Endodermal cell (in vitro differentiated cells): ENCODE measurements at regions not wholly inside any gene's neighbourhood (a gene's known extent, or its start where the extent isn't known, plus 50 kb on each side); places are given as distances from the start of the nearest gene placed in this dataset.

ENCODE experiments used
- DNase-seq: peaks from one replicate; pipeline ENCODE4 v3.0.0-alpha.2; 2017
- H3K27ac ChIP-seq: 2 replicates; pipeline ENCODE4 v1.5.1; 2013; ENCODE audit warnings: mild to moderate bottlenecking, low read depth, low read length, moderate library complexity
- H3K27me3 ChIP-seq: 2 replicates; pipeline ENCODE4 v1.6.1; 2013; ENCODE audit warnings: mild to moderate bottlenecking, low read length, moderate library complexity; ENCODE audit not compliant: insufficient read depth, control insufficient read depth, poor library complexity, severe bottlenecking
- H3K36me3 ChIP-seq: 2 replicates; pipeline ENCODE4 v1.7.0; 2013; ENCODE audit warnings: mild to moderate bottlenecking, low read length, moderate library complexity; ENCODE audit not compliant: control insufficient read depth, insufficient read depth
- H3K4me1 ChIP-seq: one replicate; pipeline ENCODE4 v1.7.0; 2013; ENCODE audit warnings: low read length; ENCODE audit not compliant: control insufficient read depth, insufficient read depth
- H3K4me3 ChIP-seq: 2 replicates; pipeline ENCODE4 v1.5.1; 2013; ENCODE audit warnings: mild to moderate bottlenecking, low read length, moderate library complexity
- H3K9ac ChIP-seq: 2 replicates; pipeline ENCODE4 v1.6.1; 2013; ENCODE audit warnings: mild to moderate bottlenecking, low read length, moderate library complexity; ENCODE audit not compliant: poor library complexity, severe bottlenecking; ENCODE audit errors: extremely low read depth
- H3K9me3 ChIP-seq: 2 replicates; pipeline ENCODE4 v1.6.1; 2013; ENCODE audit warnings: mild to moderate bottlenecking, low read length, moderate library complexity; ENCODE audit not compliant: control insufficient read depth
- H3K27ac Mint-ChIP-seq: 2 replicates; pipeline ENCODE4 v1.8.0; 2020; ENCODE audit warnings: mixed read lengths
- H3K27me3 Mint-ChIP-seq: 2 replicates; pipeline ENCODE4 v1.8.0; 2021; ENCODE audit warnings: mild to moderate bottlenecking, mixed read lengths; ENCODE audit not compliant: insufficient read depth
- H3K36me3 Mint-ChIP-seq: 2 replicates; pipeline ENCODE4 v1.8.0; 2020; ENCODE audit warnings: low read depth, mixed read lengths
- H3K4me1 Mint-ChIP-seq: 2 replicates; pipeline ENCODE4 v1.8.0; 2020; ENCODE audit warnings: mixed read lengths
- H3K4me3 Mint-ChIP-seq: 2 replicates; pipeline ENCODE4 v1.8.0; 2020; ENCODE audit warnings: mild to moderate bottlenecking, moderate library complexity, mixed read lengths
- H3K9me3 Mint-ChIP-seq: 2 replicates; pipeline ENCODE4 v1.8.0; 2020; ENCODE audit warnings: mild to moderate bottlenecking, mixed read lengths
- CTCF ChIP-seq: fragments of 200-600 bp; sonication (generic); conservative IDR thresholded peaks from 2 replicates; pipeline ENCODE4 v1.5.0; 2021; ENCODE audit warnings: antibody characterized with exemption, mild to moderate bottlenecking
- WGBS, 2 experiments: methylation state at CpG; one replicate each; pipeline versions ENCODE4 v1.1.5 to v1.1.7; 2013; ENCODE audit warnings: missing lambda C conversion rate in 2 of 2, mixed read lengths in 1 of 2; ENCODE audit not compliant: insufficient coverage in 1 of 2, insufficient read length in 1 of 2; 5-methylcytosine and 5-hydroxymethylcytosine counted together

- Histone ChIP-seq H3K36me3 (no peaks in the 10 kb centered on the region), H3K9ac (no peak overlapping the region), H3K9me3 (no peaks in the 10 kb centered on the region), H3K4me1 (no peaks in the 10 kb centered on the region), H3K4me3 (no peak overlapping the region), H3K27me3 (no peaks in the 10 kb centered on the region), H3K27ac (no peak overlapping the region)
- H3K4me1 Mint-ChIP-seq = peaks cover 12% of the 10 kb centered on the region
- no peak overlapping the region for H3K4me3 Mint-ChIP-seq
- no peak for DNase-seq
- H3K36me3 Mint-ChIP-seq = no peaks in the 10 kb centered on the region
- H3K27me3 Mint-ChIP-seq = peaks cover 35% of the 10 kb centered on the region
- no peak overlapping the region for H3K27ac Mint-ChIP-seq
- no peak for TF ChIP-seq CTCF
- 92 to 95% methylated on average over 3 of the region's 3 CpGs for WGBS, 2 experiments
- no peaks in the 10 kb centered on the region for H3K9me3 Mint-ChIP-seq
Measured at GRCh38 chr2:217186668-217187159, 326.9 kb upstream of the TNP1 start.

- Mint-ChIP-seq H3K4me3 (no peak overlapping the region), H3K27ac (no peak overlapping the region), H3K27me3 (peaks cover 30% of the 10 kb centered on the region), H3K36me3 (no peaks in the 10 kb centered on the region), H3K9me3 (no peaks in the 10 kb centered on the region), H3K4me1 (peaks cover 12% of the 10 kb centered on the region)
- Histone ChIP-seq H3K27me3 (no peaks in the 10 kb centered on the region), H3K4me1 (no peaks in the 10 kb centered on the region), H3K36me3 (no peaks in the 10 kb centered on the region), H3K9ac (no peak overlapping the region), H3K27ac (no peak overlapping the region), H3K9me3 (no peaks in the 10 kb centered on the region), H3K4me3 (no peak overlapping the region)
- no peak for DNase-seq
- 95 to 96% methylated on average over 6 of the region's 6 CpGs for WGBS, 2 experiments
- TF ChIP-seq CTCF = no peak
Measured at GRCh38 chr2:217186152-217186551, 326.3 kb upstream of the TNP1 start.

- Mint-ChIP-seq H3K4me3 (no peak overlapping the region), H3K27ac (no peak overlapping the region), H3K4me1 (peaks cover 12% of the 10 kb centered on the region), H3K9me3 (no peaks in the 10 kb centered on the region), H3K27me3 (peaks cover 29% of the 10 kb centered on the region), H3K36me3 (no peaks in the 10 kb centered on the region)
- Histone ChIP-seq H3K27me3 (no peaks in the 10 kb centered on the region), H3K4me1 (no peaks in the 10 kb centered on the region), H3K9me3 (no peaks in the 10 kb centered on the region), H3K36me3 (no peaks in the 10 kb centered on the region), H3K27ac (no peak overlapping the region), H3K9ac (no peak overlapping the region), H3K4me3 (no peak overlapping the region)
- WGBS, 2 experiments = 91 to 96% methylated on average over 4 to 7 of the region's 7 CpGs
- no peak for DNase-seq
- TF ChIP-seq CTCF = no peak
Measured at GRCh38 chr2:217185265-217185995, 325.6 kb upstream of the TNP1 start.
